Cerebellar nuclear complex (tissue), 1 donor: ENCODE measurements at regions not wholly inside any gene's neighbourhood (a gene's known extent, or its start where the extent isn't known, plus 50 kb on each side); places are given as distances from the start of the nearest gene placed in this dataset.
A peak's percentile ranks its signal among the peaks of the same experiment; 100 is the strongest.
"Not testable (repeated sequence)": the region's sequence is repeated elsewhere in the genome, so short reads cannot be mapped to it uniquely, and the experiment has no call there.

Experiments
- DNase-seq, 2 experiments: peaks; one replicate each; lab custom pipeline; 2025; lab: John Stamatoyannopoulos, UW

- no peak for DNase-seq
Measured at GRCh38 chr17:34015253-34015652, 239.8 kb upstream of the CCL2 start.

GRCh38 chr17:34024386-34024785 is 230.7 kb upstream of the CCL2 start:
- DNase-seq, result no peak

- DNase-seq, result no peak
Measured at GRCh38 chr17:34024806-34025551, 230.1 kb upstream of the CCL2 start.

- not testable (repeated sequence) for DNase-seq
Measured at GRCh38 chr17:34030601-34031000, 224.5 kb upstream of the CCL2 start.

- not testable (repeated sequence) for DNase-seq
Measured at GRCh38 chr17:34032305-34032704, 222.8 kb upstream of the CCL2 start.

- peak in 1 of 2 experiments; percentile 7 for DNase-seq
Measured at GRCh38 chr17:34038786-34039185, 216.3 kb upstream of the CCL2 start.

GRCh38 chr17:34039213-34039612 is 215.9 kb upstream of the CCL2 start:
- peak in 1 of 2 experiments; percentile 9 for DNase-seq

GRCh38 chr17:34039759-34040555 is 215.1 kb upstream of the CCL2 start:
- not testable (repeated sequence) for DNase-seq

- no peak for DNase-seq
Measured at GRCh38 chr17:34045990-34046389, 209.1 kb upstream of the CCL2 start.

- peak in 1 of 2 experiments; percentile 4 for DNase-seq
Measured at GRCh38 chr17:34051046-34051445, 204.0 kb upstream of the CCL2 start.

- DNase-seq, result no peak
Measured at GRCh38 chr17:34054495-34054894, 200.6 kb upstream of the CCL2 start.

GRCh38 chr17:34055606-34056005 is 199.5 kb upstream of the CCL2 start:
- DNase-seq, result no peak

- DNase-seq, result no peak
Measured at GRCh38 chr17:34059423-34060220, 195.5 kb upstream of the CCL2 start.

- DNase-seq, result no peak
Measured at GRCh38 chr17:34066528-34066927, 188.6 kb upstream of the CCL2 start.

- DNase-seq, result no peak
Measured at GRCh38 chr17:34067011-34067410, 188.1 kb upstream of the CCL2 start.

- no peak for DNase-seq
Measured at GRCh38 chr17:34068571-34068970, 186.5 kb upstream of the CCL2 start.

GRCh38 chr17:34070712-34071111 is 184.4 kb upstream of the CCL2 start:
- DNase-seq, result no peak

- no peak for DNase-seq
Measured at GRCh38 chr17:34071886-34072420, 183.1 kb upstream of the CCL2 start.

- DNase-seq, result no peak
Measured at GRCh38 chr17:34075076-34075475, 180.0 kb upstream of the CCL2 start.

GRCh38 chr17:34076743-34077631 is 178.1 kb upstream of the CCL2 start:
- DNase-seq, result peak; percentile 64 to 84

- DNase-seq, result no peak
Measured at GRCh38 chr17:34081269-34081668, 173.8 kb upstream of the CCL2 start.
